ENCODE measurements at regions not wholly inside any gene's neighbourhood (a gene's known extent, or its start where the extent isn't known, plus 50 kb on each side); places are given as distances from the start of the nearest gene placed in this dataset.

DNA sequence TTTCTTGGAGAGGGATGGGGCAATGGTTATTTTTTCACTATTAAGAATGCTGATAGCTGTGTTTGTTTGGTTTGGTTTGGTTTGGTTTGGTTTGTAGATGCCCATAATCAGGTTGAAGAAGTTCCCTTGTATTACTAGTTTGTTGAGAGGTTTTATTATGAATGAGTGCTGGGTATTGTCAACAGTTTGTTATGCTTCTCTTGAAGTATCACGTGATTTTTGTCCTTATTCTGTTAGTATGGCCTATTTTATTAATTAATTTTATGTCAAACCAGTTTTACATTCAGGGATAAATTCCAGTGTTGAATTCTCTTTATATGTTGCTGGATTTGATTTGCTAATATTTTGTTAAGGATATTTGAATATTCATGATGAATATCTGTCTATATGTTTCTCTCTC, 449.8 kb upstream of the NWD2 start:
- no peak for TF ChIP-seq POLR2A (IDR thresholded peaks at IDR 0.05; ENCODE audit: low read length)
- TF ChIP-seq GATA1 (IDR thresholded peaks at IDR 0.05; ENCODE audit: low read depth, low read length): no peak
